Endometrial microvascular endothelial cells (primary cell): ENCODE measurements at regions not wholly inside any gene's neighbourhood (a gene's known extent, or its start where the extent isn't known, plus 50 kb on each side); places are given as distances from the start of the nearest gene placed in this dataset.

ENCODE experiments used
- in situ Hi-C: cut with HindIII; loops from 2 replicates; pipeline ENCODE4 v1.10.0; 2017; ENCODE audit warnings: low sequenced_read_pairs, low pct_unique_long_range_greater_than_20kb; ENCODE audit errors: inconsistent ontology term

DNA sequence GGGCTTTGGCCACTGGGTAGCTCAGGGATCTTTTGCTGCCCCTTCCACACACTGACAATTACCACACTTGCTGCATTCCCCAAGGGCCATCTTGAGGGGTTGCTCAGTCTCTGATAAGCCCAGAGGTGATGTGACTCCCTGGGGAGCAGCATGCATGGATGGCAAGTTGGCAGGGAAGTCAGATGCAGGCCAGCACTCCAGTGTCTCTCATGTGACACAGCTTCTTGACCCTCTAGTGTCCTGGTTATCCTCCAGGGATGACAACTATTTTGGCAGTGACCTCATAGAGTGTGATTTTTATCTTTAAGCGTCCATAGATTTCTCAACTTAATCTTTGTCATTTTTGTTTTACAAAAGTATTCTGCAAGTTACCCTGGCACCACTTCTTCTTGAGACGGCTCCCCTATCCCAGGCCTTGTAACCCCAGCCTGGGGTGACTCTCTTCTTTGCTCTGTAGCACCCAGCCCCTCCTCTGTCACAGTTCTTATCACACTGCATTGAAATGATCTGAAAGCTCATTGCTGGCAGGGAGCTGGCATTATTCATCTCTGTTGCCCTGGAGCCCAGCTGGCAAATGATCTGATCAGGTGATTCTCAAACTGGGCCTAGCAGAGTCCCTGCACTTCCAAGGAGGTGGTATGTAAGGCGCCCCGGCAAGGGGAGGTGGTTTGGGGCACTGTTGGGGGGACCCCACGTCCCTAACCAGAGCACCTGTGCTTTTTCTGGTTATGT is 72.6 kb downstream of the TENT5C start:
- in situ Hi-C loops = no loop called here

DNA sequence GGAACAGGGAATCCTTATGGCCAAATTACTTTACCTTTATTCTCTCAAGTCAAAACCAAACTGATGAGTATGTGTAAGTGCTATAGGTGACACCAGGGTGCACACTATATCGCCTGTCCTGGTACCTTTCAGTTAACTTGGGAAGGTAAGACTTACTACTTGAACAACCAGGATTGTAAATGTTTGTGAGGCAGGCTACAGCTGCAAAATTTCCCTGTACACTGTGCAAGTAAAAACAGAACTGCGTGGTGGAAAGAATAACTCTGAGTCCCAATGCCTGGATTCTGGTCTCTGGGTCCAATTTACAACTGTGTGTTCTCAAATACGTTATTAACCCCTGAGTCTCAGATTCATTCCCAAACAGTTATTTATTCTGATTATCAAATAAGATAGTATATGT is 73.5 kb downstream of the TENT5C start:
- in situ Hi-C loops = no loop called here

DNA sequence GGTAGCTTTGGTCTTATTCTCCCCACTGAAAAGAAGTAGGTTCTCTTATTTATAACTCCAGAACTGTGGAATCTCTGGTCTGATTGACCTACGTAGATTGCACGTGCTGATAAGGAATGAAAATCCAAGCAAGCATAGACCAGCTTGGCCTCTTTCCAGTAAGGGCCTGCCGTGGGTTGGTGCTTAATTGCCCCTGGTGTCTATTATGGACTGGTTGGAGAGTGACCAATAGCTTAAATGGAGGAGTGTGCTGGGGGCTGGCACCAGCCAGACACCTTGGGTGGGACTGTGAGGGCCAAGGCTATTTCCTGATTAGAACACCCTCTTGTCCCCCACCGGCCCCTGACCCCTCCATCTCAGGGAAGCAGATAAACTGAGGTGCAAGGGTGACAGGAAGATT is 74.0 kb downstream of the TENT5C start:
- in situ Hi-C loops = no loop called here

DNA sequence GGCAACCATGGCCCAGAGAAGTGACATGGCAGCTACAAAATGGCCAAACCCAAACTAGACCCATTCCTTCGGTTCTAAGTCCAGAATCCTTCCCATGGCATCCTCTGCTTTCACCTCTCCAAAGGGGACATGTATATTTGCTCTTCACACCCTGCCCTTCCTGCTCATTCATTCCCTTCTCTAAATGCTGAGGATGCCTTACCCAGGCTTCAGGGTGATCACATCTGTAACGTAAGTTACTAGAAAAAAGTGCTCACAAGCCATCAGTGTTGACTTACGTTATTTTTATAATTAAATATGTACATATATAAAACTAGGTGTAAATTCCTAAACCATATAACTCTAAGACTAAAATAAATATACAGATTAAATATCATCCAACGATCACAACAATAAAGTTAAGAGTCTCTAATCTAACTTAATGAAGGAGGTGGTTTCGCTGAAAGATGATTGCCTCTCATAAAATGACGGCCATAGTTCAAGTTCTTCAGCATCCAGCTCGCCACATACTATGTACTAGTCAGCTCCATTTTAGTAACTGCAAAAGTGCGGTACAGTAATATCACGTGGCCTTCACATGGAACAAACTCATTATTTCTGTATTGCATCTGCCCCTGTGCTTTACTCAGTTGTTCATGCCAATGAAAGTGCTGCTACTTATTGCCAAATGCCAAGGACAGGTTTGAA is 74.6 kb downstream of the TENT5C start:
- in situ Hi-C loops = no loop called here

DNA sequence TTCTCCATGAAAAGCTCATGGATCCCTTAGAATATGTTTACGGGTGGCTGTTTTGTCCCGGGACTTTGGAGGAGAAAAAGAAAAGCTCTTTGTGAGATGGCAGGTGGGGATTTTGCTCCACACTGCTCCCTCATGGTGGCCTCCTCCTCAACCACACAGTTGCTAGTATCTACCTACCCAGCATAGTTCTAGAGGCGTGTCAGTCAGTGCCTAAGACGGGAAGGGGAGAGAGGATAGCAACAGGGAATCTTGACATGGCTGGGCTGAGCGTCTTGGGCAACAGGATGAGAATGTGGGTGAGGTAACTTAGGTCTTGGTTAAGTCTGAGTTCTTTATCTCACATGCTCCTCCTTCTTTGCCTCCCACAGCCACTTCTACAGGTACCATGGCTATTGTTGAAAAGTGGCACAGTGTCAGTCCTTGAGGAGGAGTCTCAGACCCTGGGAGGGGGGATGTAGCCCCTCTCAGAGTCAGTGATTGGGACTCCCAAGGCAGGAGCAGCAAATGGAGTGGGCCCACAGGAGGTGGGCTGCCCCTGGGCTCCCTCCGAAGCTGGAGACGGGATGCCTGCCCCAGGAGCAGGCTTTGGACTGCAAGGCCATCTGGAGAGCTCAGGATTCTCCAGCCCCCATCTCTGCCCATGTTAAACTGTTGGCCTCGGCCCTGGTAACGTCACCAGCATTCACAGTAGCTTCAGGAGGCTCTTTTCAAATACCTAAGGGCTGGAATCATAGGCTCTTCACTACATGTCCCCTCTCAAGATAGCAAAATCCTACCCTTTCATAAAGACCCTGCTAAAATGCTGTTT is 75.4 kb downstream of the TENT5C start:
- in situ Hi-C loops = no loop called here

DNA sequence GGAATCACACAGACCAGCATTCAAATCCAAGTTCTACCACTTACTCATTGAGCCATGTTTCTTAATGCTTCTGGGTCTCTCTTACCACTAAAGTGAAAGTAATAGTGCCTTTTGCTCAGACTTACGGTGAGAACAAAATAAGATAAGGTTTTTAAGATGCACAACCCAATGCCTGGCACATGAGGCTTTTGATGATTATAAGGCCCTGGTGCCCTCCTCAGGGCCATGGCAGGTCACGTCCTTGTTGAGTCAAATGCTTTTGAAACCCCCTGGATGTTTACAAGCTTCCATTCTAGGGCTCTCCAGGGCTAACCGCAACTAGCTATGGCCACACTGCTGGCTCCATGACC is 76.0 kb downstream of the TENT5C start:
- in situ Hi-C loops = no loop called here

DNA sequence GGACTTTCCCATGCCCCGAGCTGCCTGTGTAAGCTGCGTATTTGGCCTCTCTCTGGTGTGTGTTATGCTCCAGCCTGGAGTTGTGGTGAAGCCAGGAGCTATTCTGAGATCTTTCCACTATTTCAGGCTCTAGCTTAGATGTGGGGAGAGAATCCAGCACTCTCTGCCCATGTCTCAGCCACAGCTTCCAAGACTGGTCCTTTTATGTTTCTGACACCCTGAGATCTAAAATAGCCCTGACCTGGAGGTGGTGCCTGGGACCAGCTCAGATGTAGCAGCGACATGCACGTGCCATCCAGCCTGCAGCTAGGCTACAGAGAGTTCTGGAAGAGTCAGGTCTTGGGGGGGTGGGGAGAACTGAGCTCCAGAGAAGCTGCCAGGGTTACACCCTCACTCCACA is 76.5 kb downstream of the TENT5C start:
- in situ Hi-C loops = no loop called here

DNA sequence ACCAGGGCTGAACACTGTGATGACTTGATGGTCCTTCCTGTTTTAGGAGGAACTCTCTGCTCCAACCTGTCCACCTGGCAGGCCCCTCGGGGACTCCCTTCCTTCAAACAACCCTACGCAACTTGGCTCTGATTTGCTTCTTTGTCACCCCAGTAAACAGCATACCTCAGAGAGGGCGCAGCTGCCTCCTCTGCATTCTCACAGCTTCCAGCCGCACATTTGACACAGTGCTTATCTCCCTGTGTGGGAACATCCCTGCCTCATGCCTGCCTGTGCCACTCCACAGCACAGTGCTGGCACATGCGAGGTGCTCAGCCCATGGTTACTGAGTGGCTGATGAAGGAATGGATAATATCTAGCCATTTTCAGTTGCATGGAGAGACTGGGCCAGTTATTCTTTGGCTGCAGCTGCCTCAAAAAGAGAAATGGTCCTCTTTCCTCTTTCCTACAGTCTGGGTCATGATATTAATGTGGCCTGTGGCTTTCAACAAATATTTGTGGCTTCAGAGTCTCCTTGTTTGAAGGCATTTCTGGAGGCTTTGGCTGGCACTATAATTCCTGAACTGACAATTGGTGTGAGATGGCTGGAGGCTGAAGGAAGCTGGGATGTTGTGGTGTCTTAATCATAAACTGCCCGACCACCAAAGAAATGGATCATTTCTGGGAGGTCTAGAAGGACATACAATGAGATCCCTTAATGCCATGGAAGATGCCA is 77.9 kb downstream of the TENT5C start:
- in situ Hi-C loops = no loop called here

DNA sequence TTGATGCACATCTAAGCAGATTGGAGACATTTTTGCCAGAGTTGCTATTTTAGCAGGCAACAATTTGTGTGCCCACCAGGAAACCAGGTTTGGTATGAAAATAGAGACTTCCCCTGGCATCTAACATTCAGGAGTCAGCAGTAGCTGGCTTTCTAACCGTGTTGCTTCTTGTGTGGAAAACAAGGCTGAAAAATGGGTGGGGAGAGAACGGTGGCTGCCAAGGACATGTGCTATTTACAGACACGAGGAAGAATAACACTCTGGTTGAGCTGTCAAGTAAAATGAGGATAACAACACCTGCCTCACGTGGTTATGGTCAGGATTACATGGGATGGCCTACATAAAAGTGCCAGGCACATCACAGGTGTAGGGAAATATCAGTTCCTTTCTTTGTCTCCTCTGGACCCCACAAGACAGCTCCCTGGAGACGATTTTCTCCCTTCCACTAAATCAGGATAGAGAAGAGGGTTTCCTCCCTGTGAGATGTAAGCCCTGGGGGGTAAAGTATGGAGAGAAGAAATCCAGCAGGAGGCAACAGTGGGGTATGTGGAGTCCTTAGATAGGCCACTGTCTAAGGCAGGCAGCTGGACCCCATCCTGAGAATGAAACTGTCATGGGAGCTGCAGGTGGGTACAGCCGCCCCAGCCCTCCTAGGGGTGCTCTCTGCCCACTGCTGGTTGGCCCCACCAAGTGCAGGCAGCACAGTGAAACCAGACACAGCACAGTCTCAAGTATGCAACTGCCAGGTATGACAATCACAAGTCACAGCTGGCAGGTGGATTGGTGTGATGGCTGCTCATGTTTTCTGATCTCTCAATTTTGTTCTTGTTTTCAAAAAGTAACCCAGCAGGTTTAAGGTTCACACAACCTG is 80.3 kb downstream of the TENT5C start:
- in situ Hi-C loops = no loop called here

DNA sequence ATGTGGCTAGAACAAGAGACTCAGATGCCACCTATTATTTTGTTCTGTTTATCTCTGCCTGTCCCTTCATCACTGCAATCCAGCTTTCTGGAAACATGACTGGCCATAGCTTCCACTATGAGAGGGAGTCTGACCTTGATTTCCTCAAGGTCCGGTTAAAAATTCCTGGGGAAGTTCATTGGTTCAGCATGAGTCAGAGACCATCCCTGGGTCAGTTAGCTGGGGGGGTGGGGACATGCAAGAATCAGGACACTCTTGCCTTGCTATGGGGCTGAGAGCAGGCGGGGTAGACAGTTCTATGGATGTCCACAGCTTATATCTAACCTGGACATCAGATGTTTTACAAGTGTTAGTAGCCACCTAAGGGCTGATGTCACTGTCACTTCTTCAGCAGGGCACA is 81.1 kb downstream of the TENT5C start:
- in situ Hi-C loops = no loop called here

DNA sequence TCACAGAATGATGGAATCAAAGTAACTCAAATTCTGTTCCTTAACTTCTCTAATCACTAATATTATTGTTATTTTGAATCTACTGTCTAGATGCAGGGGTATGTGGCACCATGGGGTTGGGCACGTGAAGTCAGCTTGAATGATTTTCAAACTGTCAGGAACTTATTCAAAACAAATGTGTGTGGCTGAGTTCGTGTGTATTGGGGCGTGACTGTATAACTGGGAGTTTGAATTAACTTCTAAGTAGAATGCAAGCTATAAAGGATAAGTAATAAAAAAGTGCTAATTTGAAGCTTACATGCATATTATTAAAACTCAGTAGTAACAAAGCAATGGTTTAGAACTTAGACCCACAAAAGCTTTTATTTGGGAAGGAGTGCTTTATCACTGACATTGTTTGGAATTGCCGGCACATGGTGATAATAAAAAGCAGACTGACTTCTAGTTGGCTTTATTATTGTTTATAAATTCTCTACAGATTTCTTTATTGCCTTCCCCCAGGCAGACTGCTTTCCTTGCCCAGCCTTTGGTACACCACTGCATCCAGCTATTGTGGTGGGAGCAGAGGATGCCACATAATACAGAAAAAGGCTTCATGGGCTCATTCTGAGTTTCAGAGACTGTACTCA is 84.3 kb downstream of the TENT5C start:
- in situ Hi-C loops = no loop called here

DNA sequence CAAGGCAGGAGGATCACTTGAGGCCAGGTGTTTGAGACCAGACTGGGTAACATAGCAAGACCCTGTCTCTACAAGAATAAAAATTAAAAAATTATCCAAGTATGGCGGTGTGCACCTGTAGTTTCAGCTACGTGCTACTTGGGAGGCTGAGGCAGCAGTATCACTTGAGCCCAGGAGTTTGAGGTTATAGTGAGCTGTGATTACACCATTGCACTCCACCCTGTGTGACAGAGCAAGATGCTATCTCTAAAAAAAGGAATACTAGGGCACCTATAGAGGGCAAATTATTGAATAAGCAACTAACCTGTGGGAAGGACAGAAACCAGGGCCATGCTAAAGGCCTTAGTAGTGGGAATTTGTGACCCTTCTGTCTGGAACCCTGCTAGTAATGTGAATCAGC is 86.1 kb downstream of the TENT5C start:
- in situ Hi-C loops = no loop called here

DNA sequence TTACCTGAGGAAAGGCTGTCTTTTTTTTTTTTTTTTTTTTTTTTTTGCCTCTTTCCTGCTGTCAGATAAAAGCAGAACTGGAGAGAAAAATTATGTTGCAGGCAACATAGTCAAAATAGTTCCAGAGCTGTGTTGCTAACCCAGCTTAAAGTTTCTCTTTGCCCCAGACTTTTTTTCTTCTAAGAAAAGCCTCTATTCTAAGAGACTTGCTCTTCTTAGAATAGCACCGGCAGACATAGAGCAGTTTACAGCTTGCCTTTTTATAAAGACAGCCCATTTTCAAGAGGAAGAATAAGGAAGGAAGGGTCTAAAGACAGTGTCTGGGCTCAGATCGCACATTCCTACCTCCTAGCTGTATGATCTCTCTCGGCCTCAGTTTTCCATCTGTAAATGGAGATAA is 88.7 kb downstream of the TENT5C start:
- in situ Hi-C loops = no loop called here

DNA sequence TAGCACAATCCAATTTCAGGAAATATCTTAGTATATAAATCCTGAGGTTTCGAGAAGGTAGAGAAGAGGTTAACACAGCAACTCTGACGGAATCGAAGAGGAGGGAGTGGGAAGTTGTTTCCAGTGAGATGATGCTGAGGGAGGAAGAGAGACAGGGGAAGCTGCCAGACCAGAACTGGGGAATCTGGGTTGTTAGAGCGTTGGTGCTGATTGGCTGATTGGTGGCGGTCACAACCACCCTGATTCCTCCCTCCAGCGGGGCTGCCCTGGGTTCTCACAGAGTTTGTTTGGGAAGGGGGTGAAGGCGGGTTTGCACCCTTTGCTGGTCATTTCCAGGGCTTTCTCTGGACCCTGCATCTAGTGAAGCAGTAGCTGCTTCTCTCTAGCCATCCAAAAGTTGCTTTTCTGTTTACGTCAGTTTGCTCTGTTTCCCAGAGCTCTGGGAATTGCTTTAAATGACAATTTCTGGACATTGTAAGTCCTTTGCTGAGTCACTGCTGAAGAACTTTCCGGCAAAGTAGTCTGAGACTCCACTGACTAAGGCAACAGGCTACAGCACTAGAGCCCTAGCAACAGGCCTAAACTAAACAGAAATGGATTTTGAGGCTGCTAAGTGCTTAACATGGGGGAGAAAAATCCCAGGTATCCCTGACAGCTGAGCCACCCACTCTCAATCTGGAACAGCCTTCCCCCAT is 90.1 kb downstream of the TENT5C start:
- in situ Hi-C loops = no loop called here

DNA sequence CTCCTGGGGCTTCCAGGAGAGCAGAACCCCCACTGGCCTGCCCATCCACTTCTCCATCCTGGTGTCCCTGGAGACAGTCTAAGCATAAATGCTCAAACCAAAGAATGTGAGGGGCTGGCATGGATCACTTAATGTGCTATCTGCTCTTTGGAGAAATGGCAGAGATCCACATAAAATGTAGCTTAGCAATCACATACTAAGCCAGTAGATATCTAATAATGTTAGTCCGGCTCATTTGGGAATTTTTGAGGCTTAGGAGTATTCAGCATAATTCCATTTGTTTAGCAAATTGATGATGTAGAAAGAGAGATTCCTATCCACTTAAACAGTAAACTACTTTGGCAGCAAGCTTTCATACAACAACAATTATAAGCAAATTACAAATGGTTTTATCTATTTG is 90.7 kb downstream of the TENT5C start:
- in situ Hi-C loops = no loop called here

DNA sequence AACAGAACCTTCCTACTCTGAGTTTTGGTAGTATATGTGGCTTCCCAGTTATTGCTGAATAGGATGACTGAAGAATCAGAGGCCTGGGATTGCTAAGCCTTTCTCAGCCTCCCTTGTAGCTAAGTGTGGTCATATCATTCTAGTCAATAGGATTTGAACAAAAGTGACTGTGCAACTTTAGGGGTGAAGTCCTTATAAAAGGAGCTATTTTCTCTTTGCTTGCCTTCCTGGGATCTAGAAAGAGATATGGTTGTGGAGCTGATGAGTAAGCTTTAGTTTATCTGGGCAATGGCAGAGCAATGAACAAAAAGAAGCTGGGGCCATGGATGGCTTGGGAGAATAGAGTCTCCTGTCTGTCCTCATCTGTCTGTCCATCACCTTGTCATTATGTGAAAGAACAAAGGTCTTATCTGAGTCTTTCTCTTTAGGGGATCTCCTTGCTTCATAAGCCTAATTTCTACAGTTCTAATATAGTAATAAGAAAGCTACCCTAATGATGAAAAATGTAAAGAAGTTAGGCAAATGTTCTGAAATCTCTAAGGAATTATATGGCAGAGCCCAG is 91.5 kb downstream of the TENT5C start:
- in situ Hi-C loops = no loop called here

DNA sequence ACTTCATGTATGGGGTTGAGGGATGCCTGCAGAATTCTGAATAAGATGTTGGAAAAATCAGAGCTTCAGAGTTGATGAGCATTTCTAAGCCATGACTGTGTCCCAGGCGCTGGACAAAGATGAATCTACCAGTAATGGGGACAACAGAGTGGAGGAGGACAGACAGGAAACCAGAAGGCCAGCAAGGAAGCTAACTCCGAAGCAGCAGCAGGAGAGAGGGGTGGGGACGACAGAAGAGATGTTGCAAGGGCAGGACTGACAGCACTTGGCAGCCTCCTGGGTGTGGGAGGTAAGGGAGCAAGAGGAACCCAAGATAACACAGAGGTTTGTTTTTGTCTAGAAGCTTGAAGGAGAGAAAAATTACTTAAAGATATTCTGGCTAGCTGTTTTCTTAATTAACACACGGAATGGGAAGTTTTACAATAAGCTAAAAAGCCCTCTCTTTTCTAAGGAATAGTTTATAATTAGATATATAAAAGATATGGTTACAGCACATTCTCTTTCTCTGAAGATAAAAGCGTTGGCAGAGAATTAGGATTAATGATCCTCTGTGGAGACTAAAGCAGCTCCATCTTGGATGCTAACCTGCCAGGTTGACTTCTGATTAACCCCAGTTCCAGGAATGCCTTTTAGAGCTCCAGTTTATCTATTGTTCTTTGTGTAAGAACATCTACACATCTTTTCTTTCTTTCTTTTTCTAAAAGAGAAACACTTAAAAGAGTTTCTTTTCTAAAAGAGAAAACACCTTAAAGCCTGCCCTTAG is 92.7 kb downstream of the TENT5C start:
- in situ Hi-C loops = no loop called here
